GM21526 (cell line): ENCODE measurements at regions not wholly inside any gene's neighbourhood (a gene's known extent, or its start where the extent isn't known, plus 50 kb on each side); places are given as distances from the start of the nearest gene placed in this dataset.
A peak's percentile ranks its signal among the peaks of the same experiment; 100 is the strongest.

ENCODE experiments used
- ATAC-seq: cut with Tn5 transposase; IDR thresholded peaks from one replicate; pipeline ENCODE4 v1.9.1; 2021; ENCODE audit warnings: moderate library complexity; ENCODE audit not compliant: unreplicated experiment, low FRiP score

DNA sequence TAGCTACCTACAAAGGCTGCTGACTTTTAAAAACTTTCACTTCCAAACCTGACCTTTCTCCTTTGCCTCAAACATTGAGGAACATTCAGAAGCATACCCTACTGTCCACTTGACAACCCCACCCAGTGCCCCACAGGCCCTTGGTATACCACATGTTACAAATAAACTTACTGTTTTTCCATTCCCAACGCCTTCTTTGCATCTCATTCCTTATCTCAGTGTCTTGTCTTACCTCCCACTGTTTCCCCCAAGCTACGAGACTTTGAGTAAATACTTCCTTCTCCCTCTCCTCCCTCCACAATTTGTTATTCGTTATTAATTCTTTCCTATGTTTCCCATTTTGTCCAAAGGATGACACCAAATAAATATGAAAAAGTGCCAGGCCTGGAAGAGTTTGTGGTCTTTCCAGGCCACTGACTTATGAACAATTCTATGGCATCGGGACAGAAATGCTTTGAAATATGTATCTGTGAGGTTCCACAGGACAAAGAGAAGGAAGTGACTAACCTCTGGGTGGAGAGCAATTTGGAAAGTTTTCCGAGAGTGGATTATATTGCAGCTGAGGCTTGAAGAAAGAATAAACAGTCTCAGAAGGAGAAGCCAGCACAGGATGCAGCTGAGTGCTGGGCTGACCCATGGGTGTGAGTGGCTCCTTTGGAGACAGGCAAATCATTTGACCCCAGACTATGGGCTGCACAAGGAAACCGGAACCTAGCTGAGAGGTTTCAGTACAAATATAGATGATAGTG lies 409.0 kb downstream of the LPIN1 start:
- no peak for ATAC-seq

DNA sequence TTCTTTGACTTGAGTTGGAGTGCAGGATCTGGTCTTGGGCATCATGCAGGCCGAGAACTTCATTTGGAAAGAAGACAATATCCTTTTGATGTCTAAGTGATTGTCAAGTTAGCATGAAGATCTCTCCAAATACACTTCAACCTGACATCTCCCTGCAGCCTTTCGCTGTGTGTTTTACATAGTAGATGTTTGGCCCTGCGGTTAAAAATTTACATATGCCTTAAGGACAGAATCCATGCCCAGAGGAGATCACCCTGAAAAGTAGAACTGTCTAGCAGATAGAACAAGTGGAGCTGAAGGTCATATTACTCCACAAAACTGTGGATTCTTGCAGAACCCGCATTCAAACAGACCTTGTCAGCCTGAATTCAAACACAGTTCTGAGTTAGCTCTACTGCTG lies 409.9 kb downstream of the LPIN1 start:
- no peak for ATAC-seq

- ATAC-seq = no peak
Observed at GRCh38 chr2:12161085-12161484, 414.7 kb downstream of the LPIN1 start.

GRCh38 chr2:12162269-12163247 lies 416.1 kb downstream of the LPIN1 start:
- ATAC-seq = no peak

DNA sequence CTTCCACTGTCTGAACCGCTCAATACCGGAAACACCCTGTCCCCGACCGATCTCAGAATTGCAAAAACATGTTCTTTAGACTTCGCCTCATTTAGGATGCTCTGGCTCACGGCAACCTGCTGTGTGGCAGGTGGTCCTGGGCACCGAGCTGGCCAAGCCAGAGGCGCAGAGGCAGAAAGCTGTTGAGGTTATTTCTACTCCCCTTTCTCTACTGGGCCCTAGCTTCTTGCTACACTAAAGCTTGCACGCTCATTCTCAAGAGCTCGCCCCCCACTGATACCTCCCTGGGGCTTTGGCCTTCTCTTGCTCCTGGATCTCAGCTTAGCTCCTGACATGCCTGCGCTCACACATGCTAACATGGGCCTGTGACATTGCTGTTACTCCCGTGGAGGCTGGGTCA lies 417.4 kb downstream of the LPIN1 start:
- no peak for ATAC-seq

DNA sequence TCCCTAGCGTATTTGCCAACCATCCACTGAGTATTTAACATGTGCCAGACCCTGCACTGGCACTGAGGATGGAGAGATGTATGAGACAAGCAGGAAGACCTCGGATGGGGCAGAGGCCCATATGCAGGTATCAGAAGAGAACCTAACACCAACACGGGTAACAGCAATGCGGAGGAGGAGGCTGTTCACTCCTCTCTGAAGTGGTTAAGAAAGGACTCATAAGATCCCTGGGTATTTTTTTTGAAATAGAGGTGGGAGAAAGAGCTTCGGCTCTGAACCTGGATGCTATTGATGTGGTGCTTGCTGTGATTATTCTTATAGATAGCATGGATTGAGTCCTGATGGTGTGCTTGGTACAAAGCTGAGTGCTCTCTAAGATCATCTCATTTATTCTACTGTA lies 418.3 kb downstream of the LPIN1 start:
- no peak for ATAC-seq

DNA sequence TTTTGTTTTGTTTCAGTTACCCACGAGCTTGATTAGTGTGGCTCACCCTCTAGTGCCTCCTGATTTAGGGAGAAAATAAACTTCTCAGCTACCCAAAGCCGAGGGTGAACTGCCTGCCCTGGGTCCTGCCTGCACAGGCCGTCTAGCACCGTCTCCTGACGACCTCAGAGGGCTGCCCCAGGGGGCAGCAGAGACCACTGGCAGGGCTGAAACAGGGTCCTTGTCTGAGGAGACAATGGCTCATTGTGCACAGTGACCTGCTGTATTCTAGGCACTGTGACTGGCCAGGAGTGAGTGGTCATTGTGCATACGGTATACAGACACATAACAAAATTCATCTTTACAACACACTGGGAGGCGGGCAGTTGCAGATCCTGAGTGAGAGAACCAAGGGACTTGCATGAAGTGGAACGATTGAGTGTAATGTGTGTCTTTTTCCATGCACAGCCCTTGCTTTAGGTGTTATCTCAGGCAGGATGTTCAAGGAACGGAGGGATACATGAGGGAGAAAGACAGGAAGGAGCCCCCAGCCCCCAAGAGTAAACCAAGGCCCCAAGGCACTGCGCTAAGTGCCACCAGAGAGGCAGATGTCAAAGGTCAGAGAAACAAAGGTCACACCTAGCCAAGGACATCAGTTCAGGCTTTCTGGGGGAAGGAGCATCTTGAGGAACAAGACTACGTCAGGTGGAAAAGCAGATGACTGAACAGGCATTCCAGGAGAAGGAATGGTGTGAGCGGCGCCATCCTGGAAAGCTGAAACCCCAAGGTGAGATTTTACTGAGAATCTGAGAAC lies 421.3 kb downstream of the LPIN1 start:
- ATAC-seq = no peak

DNA sequence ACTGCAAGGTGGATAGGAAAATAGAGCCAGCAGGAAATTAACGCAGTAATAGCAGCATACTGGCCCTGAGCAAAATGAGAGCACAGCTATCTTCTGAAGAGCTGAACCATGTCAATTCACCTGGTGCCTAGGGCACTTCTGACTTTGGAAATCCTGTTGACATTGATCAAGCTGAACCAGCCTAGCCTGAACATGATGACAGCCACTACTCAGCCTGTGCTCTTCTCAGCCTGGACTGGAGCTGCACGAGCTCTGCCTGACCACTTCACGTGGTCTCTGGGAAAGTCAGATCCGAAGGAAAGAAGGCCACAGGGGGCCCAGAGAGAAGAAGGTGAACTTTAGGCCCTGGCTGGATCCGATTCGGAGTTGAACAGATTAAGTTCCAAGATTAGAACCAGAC lies 421.9 kb downstream of the LPIN1 start:
- no peak for ATAC-seq

- ATAC-seq = no peak
Observed at GRCh38 chr2:12168791-12169388, 422.5 kb downstream of the LPIN1 start.

DNA sequence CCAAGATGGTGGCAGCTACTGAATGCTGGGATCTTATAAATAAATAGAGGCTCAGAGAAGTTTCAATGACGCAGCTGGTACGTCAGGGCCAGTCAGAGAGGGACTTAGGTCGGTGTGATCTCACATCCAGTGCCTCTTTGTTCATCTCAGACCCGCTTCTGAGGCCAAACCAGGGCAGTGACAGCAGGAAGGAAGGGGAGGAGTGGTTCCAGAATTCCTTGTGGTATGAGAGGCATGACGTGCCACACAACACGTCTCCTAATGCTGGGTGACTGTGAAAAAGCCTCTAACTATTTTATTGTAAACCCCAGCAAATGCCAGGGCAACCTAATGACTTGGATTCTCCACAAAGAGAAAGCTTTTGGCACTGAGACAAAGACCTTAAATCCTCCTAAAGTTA lies 423.3 kb downstream of the LPIN1 start:
- no peak for ATAC-seq

GRCh38 chr2:12170121-12170520 lies 423.7 kb downstream of the LPIN1 start:
- no peak for ATAC-seq

DNA sequence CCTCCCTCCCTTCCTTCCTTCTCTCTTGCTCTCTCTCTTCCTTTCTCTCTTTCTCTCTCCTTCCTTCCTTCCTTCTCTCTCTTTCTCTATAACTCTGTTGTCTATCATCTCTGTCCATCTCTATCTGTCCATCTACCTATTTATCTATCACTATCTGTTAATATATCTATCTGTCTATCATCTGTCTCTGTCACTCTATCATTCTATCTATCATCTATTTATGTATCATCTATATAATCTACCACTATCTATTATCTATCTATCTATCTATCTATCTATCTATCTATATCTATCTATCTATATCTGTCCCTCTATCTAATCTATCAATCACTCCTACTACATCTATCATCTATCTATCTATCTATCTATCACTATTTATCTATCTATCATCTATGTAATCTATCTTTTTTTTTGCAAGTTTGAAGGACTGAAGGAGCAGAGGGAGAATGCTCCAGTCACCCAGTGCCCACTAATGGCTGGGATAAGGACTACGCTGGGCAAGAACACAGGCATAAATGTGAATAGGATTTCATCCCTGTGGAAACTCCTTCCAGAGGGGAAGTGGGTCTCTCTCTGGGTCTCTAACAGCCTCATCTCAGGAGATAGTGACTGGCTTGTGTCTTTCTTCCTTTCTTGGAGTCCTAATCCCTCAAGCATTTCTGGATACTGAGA lies 427.0 kb downstream of the LPIN1 start:
- ATAC-seq = no peak

DNA sequence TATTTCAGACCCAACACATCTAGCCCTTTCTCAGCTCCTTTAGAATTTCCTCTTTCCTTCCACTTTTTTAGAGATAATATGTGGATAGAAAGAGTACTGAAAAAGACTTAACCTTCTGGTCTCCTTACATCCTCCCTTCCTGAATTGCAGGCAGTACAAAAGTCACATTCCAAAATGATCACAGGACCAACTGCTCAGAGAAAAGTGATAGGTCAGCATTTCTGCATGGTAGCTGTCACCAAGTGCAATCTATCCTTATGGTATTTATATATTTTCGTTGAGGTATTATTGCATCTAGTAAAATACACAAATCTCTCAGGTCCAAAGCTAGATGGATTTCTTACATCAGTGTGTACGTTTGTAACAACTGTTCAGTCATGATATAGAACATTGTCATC lies 427.5 kb downstream of the LPIN1 start:
- ATAC-seq = no peak

DNA sequence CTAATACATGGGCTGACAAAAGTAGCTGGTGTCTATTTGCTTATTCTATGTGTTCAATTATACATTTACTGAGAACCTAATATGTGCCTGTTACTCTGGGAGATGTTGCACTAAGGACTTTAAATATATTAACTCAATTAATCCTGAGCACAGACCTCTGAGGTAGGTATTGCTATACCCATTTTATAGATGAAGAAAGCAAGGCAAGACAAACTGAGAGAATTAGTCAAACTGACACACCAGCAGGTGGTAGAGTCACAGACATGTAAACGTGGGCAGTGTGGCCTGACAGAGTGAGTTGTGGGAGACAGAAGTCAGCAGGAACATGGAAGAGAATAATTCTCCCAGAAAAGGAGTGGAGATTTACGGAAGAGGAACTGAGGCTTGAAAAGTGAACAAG lies 428.9 kb downstream of the LPIN1 start:
- no peak for ATAC-seq

DNA sequence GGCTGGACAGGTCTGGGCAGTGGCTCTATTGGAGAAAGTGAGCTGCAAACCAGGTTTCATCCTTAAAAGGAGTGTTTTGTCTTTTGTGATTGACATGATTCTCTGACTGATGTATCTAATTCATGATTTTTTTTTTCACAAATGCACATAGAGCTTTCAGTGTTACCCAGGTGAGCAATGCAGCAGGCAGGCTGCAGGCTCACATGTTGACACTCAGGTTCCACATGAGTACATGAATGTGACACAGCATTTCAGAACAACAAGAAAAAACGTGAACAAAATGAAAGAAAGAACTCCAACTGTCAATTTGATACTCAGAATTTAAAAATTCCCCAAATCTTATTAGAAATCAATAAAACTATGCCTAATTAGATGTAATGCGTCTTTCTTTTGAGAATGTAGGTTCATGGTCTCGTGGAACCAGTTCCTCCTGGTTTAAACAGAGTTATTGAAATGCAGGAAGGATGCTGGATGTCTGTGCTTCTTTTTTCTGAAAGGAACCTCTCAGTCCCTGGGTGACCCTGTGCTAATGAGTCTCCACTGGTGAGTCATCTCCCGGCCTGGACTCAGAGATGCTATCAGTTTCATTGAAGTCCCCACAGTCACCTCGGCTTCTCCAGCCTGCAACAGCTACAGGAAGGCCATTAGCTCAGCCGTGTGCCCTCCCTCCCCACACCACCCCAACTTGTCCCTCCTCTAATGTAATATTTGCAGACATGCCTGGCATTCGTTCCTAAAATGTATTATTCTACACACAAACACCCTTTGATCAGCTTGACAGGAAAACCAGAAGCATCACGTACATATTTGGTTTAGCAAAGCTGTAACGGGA lies 430.4 kb downstream of the LPIN1 start:
- ATAC-seq = peak; percentile 51

GRCh38 chr2:12177455-12178288 lies 431.2 kb downstream of the LPIN1 start:
- ATAC-seq = peak; percentile 80

GRCh38 chr2:12178289-12179080 lies 432.1 kb downstream of the LPIN1 start:
- ATAC-seq = no peak
